NCI-H2081 treated with DMSO at 0.1 percent for 48 hours (cell line): ENCODE measurements at regions not wholly inside any gene's neighbourhood (a gene's known extent, or its start where the extent isn't known, plus 50 kb on each side); places are given as distances from the start of the nearest gene placed in this dataset.
"Not testable (repeated sequence)": the region's sequence is repeated elsewhere in the genome, so short reads cannot be mapped to it uniquely, and the experiment has no call there.

Source experiments
- DNase-seq: peaks from one replicate; lab custom pipeline; 2025; lab: John Stamatoyannopoulos, UW

DNA sequence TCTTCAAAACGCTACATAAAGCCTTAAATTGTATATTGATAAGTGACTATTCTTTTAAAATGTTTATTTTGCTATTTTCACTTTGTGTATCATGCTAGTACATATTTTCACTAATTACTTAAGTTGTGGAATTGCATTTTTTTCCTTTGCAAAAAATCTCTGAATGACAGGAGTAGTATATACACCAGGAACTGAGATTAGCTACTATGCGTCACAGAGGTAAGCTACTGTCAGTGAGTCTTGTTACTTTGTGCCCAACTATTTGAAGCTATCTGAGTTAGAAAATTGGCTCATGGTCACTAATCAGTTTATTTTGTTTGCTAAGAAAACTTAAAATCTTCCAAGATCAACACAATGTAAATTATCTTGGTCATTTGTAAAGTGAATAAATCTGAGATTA is 887.4 kb downstream of the TMTC2 start:
- DNase-seq = no peak

DNA sequence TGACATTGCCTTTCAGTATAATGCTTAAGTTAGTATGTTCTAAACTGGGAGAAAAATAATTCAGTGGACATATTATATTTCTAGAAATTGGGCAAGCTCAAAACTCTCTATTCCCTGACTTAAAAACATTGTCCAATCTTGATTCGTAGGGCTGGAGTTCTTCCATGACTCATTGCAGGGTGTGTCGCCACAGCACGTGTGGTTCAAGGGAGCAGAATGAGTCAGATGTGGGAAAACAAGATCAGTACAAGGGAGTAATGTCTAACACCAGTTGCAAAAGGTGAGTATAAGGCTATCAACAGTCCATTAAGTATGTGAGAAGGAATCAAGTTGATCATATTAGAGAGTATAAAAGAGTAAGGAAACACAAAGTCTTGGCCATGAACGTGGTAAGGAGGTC is 887.0 kb downstream of the TMTC2 start:
- no peak for DNase-seq

DNA sequence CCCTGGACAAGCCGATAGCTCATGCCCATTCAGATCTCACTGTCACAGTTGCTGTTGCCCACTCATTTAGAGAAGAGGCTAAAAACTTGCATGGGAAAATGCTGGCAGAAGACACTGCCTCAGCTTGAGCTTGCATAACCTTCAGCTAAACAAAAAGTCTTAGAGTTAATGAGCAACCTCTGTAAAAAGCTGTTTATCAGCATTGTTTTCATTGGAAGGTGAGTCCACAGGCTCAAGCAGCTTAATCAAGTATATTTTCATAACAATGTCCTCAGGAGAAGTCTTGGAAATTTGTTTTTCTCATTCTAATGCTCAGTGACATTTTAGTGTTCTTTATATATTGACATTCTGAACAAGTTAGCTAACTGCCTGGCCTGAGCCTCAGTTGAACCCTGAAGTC is 872.9 kb downstream of the TMTC2 start:
- no peak for DNase-seq

DNA sequence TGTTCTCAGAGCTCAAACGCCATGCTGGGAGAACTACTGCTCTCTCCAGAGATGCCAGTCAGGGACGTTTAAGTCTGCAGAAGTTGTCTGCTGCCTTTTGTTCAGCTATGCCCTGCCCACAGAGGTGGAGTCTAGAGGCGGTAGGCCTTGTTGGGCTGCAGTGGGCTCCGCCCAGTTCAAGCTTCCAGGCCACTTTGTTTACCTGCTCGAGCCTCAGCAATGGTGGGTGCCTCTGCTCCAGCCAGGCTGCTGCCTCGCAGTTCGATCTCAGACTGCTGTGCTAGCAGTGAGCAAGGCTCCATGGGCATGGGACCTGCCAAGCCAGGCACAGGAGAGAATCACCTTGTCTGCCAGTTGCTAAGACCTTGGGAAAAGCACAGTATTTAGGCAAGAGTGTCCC is 869.3 kb downstream of the TMTC2 start:
- DNase-seq = not testable (repeated sequence)

DNA sequence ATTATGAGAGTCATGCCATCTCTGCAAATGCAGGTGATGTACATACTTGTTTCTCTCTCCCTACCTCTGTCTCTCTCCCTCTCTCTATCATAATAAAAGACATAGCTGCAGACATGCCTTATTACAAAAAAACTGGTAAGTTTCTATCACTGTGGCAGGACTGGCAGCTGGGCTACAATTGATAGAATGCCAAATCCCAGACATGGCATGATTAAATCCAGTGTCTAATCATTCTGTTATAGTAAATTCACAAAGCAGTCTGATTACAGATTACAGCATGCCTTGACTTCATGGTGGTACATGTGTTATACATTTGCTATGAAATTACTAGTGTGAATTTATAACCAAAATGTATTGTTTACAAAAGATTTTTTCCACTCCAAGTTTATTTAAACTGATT is 854.7 kb downstream of the TMTC2 start:
- no peak for DNase-seq

DNA sequence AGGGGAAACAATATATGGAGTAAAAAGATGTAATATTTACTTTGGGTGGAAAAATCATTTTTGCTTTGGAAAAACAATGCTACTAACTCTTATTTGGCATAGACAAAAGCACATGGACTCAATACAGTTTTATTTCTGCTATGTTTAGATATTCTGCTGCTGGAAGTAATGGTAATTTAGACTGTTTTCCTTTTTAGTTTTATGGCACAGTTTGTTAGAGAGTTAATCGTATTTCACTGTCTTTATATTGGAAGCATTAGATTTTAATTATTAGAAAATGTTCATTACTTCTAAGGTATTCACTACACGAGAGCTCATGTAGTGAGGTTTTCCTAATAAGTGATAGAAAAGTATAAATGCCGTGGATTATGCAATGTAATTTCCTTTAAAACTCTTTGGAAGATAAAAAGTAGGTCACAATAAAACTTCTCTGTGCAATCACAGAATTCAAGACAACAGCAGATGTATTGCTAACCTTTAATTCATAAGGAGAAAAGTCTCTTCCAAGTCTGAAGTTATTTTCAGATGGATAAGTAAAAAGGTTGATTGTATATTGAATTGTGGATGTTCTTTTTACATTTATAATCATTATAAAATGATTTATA is 851.8 kb downstream of the TMTC2 start:
- DNase-seq = no peak

DNA sequence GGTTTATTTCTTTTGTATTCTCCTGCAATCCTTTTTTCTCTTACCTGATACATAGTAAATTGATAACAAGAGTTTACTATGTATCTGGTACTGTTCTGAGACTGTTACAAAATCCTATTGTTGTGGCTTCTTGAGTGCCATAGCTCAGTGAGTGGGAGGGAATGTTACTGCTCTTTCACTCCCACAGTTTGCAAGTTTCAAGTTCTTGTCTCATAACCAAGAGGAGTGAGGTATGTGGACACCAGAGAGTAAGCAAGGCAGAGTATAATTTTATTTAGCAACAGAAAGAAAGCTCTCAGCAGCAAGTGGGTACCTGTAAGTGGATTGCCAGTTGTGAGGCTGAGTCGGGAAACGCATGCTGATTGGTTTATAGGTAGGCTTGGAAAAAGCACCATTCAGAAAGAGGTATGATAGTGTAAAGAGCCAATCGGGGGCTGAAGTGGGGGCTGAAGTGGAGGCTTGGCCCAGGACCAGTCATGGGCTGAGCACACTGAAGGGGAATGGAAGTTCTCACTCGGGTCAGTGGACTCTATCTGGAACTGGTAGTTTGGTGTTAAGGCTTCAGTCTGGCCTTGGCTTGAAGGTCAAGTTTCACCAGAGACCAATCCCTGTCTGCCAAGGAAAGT is 850.8 kb downstream of the TMTC2 start:
- DNase-seq = no peak

DNA sequence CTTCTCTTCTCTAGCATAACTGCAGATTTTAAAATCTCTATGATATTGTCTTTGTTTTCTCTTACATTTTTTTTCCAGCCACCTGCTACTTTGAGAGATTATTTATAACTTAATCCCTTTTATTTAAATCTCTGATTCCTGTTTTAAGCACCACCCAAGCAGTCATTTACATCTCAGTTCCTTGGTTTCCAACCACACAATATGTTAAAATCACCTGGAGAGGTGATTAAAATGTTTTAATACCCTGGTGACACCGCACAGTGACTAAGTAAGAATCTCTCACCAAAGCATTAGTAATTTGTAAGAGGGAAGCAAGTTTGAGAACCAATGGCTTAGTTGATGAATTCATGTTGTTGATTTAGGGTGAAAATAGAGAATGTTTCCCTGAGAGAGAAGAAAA is 849.8 kb downstream of the TMTC2 start:
- no peak for DNase-seq

DNA sequence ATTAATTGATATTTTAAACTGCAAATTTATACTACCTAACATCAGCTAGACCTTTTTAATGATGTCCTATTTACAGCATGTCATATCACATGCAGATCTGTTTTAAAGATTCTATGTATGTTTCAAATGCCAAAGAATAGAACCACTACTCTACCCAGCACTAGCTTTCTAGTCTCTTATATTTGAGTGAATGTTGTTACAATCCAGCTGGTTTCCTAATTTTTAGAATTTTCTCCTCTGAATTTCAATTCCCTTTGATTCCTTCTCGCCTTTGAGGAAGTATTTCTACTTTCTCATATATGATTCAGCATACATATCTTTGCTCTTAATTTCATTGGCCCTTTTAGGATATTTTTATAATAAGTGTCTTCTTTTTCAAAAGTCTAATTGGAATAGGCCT is 841.9 kb downstream of the TMTC2 start:
- DNase-seq = no peak

DNA sequence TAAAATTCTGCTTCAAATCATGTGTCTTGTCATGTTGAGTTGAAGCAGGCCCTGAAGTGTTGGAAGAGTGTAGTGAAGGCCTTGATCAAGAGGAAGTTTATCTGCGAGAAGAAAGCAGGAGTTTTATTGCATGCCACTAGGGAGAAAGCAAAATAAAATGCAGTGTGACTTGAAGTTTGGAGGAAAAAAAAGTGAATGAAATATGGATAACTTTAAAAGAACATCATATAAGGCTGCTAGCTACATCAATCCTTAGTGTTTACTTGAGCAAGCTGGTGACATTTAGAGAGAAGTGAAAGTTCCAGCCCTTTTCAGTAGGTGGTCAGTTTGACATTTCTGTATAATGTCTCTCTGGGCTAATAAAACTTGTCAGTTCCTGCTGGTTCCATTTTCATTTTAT is 841.1 kb downstream of the TMTC2 start:
- no peak for DNase-seq

DNA sequence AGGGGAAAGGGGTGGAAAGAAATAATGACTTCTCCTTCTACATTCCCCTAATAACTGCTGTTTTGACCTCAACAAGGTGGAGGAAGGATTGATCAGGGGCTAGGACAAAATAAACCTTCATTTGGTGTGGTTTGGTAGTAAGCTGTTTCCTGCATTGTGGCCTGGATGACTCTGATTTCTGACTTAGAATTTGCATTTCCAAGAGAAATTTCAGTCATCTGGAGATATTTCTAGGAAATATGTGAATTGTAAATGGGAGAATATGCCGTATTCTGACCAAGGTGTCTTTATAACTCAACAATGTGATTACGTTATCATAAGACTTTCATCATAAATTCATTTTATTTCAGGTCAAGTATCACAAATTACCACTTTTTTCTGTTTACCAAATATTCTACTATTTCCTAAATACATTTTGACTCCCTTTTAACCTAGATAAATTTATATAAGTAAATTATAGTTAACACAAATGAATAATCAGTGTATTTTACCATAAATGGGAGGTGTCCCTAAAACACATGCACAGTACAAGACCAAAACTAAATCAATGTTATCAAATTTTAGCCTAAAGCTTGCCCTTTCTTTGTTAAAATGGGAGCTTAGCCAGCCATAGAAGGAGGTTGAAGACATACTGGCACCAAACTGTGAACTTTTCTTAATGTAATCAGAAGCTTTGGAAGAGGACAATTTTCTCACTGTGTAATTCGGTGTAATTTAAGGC is 828.8 kb downstream of the TMTC2 start:
- DNase-seq = no peak

DNA sequence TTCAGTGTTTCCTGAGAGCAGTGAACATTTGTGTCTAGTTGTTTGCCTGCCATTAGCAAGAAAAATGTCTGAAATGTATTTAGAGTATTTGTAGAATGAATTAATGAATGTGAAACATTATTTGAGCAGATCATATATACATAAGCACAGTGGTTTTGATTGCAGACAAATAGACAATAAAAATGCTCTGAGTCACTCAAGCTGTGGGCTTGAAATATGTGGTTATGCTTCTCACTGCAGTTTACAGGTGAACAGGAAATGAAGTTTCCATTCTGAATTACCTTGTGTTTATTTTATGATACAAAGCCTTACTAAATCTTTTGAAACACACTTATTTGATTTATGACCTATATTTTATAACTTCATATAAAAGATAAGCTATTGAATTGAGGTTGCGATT is 827.7 kb downstream of the TMTC2 start:
- peak; percentile 40 for DNase-seq

DNA sequence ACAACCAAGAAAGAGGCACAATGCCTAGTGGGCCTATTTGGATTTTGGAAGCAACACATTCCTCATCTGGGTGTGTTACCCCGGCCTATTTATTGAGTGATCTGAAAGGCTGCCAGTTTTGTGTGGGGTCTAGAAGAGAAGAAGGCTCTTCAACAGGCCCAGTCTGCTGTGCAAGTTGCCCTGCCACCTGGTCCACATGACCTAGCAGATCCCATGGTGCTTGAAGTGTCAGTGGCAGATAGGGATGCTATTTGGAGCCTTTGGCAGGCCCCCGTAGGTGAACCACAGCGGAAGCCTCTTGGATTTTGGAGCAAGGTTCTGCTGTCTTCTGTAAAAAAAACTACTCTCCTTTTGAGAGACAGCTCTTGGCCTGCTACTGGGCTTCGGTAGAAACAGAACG is 820.1 kb downstream of the TMTC2 start:
- no peak for DNase-seq

DNA sequence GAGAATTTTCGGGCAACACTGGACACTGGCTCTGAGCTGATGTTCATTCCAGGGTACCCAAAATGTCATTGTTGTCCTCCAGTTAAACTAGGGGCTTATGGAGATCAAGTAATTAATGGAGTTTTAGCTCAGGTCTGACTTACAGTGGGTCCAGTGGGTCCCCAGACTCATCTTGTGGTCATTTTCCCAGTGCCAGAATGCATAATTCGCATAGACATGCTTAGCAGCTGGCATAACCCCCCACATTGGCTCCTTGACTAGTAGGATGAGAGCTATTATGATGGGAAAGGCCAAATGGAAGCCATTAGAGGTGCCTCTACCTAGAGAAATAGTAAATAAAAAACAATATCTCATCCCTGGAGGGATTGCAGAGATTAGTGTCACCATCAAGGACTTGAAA is 818.9 kb downstream of the TMTC2 start:
- no peak for DNase-seq

DNA sequence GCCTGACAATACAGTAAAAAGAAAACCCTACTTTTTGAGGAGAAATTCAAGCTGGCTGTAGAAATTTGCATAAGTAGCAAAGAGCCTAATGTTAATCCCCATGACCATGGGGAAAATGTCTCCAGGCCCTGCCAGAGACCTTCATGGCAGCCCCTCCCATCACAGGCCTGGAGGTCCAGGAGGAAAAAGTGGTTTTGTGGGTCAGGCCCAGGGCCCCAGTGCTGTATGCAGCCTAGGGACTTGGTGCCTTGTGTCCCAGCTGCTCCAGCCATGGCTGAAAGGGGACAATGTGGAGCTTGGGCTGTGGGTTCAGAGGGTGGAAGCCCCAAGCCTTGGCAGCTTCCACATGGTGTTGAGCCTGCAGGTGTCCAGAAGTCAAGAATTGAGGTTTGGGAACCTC is 813.2 kb downstream of the TMTC2 start:
- DNase-seq = not testable (repeated sequence)

DNA sequence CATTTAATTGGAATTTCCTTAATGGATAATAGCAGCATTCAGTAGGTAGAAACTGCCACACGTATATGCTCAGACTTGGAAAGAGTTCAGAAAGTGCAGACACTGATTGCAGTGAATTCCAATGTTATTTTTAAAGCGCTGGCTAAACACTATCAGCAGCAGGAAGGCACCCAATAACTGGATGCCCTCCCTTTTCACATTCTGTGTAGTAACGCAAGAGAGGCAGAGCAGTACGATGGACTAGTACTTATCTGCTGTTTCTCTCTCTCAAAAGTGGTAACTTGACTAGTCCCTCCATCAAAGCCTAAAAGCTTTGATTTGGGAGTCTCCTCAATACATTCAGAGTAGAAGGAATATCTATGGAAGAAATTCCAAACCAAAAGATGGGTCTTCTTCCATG is 791.0 kb downstream of the TMTC2 start:
- no peak for DNase-seq

DNA sequence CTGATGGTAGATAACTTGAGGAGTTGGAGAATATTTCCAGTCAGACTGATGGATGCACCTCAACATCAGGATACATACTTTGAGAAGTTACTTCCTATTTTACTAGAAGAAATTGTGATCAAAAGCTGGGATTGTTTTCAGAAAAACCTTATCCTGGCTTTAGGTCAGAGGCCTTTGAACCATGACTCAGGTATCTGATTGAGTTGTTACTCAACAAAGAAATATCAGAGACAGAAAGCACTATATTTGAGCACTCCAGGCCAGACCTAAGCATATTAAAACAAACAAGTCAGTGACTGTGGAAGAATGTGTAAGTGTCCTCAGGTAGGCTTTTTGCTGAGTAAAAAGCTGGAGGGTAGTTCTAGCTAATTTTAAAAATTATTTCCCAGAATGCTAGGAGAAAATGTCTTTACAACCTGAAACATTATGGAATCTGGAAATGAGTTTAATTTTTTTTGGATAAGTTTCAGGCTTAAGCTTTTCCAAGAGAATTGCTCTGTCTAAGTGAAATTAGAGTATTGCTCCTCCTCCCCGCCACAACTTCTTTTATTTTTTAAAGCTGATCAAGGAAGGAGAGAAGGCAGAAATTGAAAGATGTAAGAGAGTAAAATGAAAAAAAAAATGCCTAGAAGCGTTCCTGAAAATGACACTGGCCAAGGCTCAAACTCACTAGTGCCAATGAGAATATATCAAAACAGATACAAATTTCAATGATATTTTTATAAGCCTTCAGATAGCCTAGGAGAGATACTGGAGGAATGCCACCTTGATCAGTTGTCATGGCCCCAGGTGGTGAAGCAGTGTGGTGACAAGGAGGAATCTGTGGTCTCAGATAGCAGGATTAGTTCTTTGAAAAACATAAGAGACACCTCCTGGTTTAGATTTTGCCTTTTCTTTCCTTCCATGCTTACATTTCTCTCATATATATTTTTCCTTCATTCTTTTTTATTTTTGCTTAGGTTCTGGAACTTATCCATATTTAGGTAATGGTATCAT is 790.3 kb downstream of the TMTC2 start:
- no peak for DNase-seq

DNA sequence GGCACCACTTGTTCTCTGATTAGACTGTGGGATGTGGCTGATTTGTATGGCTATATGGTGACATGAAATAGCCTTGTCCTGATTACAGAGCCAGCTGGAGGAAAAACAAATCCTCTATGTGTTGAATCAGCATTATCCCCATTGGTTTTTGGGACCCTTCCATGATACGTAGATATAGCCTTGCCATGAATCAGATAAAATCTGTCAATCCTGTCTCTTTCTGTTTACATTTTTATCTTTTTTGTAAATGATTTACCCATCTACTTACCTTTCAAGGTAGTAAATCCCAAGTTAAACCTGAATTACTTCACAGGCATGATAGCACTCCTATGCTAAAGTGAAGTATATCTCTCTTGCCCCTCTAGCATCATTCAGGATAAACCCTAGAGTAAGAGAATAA is 789.3 kb downstream of the TMTC2 start:
- no peak for DNase-seq

DNA sequence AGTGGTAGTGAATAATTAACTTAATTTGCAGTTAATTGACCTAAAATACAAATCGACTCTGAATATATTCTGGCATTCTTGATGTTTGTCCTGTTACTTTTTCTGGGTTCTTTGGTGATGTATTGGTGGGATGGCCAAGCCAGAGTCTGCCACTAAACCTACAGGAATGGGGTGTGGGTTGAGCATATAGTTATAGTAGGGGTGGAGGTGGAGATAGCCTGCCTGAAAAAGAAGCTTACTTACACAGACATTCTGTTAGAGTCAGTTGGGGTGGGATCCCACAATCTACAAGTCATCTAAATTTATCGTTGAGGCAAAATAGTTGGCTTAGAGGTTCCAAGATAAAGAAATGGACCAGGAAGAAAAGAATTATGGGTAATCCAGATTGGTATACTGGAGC is 787.7 kb downstream of the TMTC2 start:
- DNase-seq = no peak

DNA sequence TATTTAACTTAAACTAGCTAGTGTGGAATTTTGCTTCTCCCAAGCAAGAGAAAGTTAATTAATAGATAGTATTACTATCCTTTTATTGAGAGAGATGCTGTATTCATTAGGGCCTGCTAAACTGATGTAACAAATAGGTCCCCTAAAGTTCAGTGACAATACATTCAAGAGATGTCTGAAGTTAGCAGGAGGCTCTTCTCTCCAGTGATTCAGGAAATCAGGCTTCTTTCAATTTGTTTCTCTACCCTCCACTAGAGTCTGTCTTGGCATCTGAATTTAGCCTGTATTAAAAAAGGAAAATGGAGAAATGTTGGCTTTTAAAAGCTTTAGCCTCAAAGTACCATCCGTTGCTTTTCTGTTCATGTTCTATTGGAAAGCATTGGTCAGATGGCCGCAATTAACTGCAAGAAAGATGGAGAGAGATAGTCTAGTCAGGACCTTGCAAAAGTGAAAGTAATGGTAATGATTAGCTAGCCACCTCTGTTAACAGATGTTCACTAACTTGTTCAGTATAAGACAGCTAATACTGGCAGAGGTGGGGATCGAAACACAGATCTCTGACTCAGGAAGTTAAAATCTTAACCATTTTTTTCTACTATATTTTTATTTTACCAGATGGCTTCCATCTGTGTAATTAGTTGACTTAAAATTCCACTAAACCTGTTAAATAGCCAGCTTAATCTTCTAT is 786.8 kb downstream of the TMTC2 start:
- no peak for DNase-seq

DNA sequence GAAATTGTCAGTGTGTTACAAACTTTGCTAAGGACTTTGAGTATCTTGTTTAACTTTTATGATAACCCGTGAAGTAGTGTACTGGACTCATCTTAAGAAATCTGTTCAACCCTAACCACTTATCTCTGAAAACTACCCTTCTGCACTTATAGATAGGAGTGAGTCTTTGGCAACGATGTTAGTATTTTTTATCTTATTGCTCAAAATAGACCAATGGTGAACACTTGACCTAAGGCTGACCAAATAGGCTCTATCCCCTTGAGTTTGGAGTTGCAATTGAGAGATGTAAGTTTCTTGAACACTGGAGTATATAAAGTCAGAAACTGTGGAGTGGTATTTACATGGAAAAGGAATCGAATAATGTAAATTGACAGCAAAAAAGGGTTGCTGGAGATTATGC is 786.1 kb downstream of the TMTC2 start:
- DNase-seq = no peak

DNA sequence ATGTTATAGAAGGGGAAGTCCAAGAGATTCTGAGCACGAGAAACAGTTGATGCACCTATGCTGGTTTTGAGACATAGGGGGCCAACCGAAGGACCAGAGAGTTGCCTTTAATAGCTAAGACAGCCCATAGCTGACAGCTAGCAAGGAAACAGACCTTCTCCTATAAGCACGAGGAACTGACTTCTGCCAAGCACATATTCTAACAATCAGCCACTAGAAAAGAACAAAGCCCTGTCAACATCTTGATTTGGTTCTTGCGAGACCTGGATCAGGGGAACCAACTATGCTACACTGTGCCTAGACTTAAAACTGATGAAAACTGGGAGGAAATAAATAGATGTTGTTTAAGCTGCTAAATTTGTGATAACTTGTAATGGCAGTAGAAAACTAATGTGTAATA is 785.6 kb downstream of the TMTC2 start:
- no peak for DNase-seq
